Gastrocnemius medialis (tissue), 4 donors: ENCODE measurements at regions not wholly inside any gene's neighbourhood (a gene's known extent, or its start where the extent isn't known, plus 50 kb on each side); places are given as distances from the start of the nearest gene placed in this dataset.

ENCODE experiments used
- POLR2A ChIP-seq, 2 donors: fragments of 450-650 bp; IDR thresholded peaks; one replicate each; pipeline ENCODE4 v1.6.1; 2017; ENCODE audit warnings: antibody characterized with exemption in 2 of 2, mild to moderate bottlenecking in 2 of 2, moderate library complexity in 2 of 2
- TF ChIP-seq, protein P1 (sequence below), 5 experiments: fragments of 450-650 bp in 3 of 5; fragments of 200-600 bp in 2 of 5; sonication (generic) in 2 of 5; IDR thresholded peaks in 4 of 5; conservative IDR thresholded peaks in 1 of 5; 1 replicate in 4 of 5; 2 replicates in 1 of 5; pipeline ENCODE4 v1.5.1; 2016 to 2019; ENCODE audit warnings: antibody characterized with exemption in 5 of 5, mild to moderate bottlenecking in 3 of 5, moderate library complexity in 3 of 5

DNA sequence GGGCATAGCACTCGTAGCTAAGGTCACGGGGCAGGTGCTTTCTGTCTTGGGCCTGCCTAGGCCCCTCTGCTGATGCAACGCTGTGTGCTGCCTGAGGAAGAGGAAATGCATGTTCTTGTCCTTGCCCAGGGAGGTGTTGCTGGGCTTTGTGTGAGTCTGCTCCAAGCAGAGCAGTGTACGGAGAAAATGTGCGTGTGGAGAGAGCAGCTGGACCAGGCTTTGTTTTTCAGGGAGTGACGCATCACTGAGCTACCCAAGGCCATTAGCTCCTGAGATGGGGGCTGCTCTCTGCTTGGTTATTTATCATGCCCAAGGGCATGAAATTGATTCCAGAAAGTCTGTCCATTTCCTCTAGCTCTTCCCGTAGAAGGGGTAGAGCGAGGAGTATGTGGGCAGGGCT, 82.9 kb upstream of the THY1 start:
- no peak for TF ChIP-seq POLR2A (IDR thresholded peaks at IDR 0.05)
- TF ChIP-seq, protein P1, sequence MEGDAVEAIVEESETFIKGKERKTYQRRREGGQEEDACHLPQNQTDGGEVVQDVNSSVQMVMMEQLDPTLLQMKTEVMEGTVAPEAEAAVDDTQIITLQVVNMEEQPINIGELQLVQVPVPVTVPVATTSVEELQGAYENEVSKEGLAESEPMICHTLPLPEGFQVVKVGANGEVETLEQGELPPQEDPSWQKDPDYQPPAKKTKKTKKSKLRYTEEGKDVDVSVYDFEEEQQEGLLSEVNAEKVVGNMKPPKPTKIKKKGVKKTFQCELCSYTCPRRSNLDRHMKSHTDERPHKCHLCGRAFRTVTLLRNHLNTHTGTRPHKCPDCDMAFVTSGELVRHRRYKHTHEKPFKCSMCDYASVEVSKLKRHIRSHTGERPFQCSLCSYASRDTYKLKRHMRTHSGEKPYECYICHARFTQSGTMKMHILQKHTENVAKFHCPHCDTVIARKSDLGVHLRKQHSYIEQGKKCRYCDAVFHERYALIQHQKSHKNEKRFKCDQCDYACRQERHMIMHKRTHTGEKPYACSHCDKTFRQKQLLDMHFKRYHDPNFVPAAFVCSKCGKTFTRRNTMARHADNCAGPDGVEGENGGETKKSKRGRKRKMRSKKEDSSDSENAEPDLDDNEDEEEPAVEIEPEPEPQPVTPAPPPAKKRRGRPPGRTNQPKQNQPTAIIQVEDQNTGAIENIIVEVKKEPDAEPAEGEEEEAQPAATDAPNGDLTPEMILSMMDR (IDR thresholded peaks at IDR 0.05 in 4 of 5, conservative IDR thresholded peaks at IDR 0.05 in 1 of 5) = no peak
